ENCODE measurements at regions not wholly inside any gene's neighbourhood (a gene's known extent, or its start where the extent isn't known, plus 50 kb on each side); places are given as distances from the start of the nearest gene placed in this dataset.

GRCh38 chr11:38530226-38530625, 1932.2 kb upstream of the RAG2 start:
- Histone ChIP-seq H4K20me1 (ENCODE audit: control insufficient read depth, insufficient read depth, insufficient read length) (no peaks in the 10 kb centered on the region), H2BK5ac (ENCODE audit: insufficient read length, low read length) (no peak overlapping the region), H3K9ac (ENCODE audit: extremely low read depth, insufficient read length, low read length) (no peak overlapping the region), H2AK5ac (ENCODE audit: insufficient read length, low read length) (no peak overlapping the region), H3K9me3 (ENCODE audit: control insufficient read depth, low read depth, low read length) (no peaks in the 10 kb centered on the region), H2BK120ac (ENCODE audit: low read depth, low read length, poor library complexity, severe bottlenecking) (no peak overlapping the region), H3K4me2 (ENCODE audit: insufficient read depth, insufficient read length, low read length) (no peak overlapping the region), H4K8ac (replicated peaks; ENCODE audit: insufficient read length, low read depth, low read length) (no peak overlapping the region), H2BK15ac (ENCODE audit: low read depth, low read length) (no peak overlapping the region), H2BK12ac (ENCODE audit: insufficient read length, low read depth, low read length) (no peak overlapping the region), H3T11ph (ENCODE audit: low read length) (no peak overlapping the region), H3K79me2 (ENCODE audit: insufficient read depth, low read length) (no peaks in the 10 kb centered on the region), H3K27me3 (ENCODE audit: insufficient read depth, low read length) (no peaks in the 10 kb centered on the region), H3K4ac (ENCODE audit: low read depth, low read length) (no peak overlapping the region), H3K23me2 (ENCODE audit: insufficient read length, low read depth, low read length, poor library complexity, severe bottlenecking) (no peaks in the 10 kb centered on the region), H2BK20ac (ENCODE audit: low read depth, low read length, poor library complexity, severe bottlenecking) (no peak overlapping the region), H2AFZ (ENCODE audit: low read length) (no peak overlapping the region), H3K4me1 (ENCODE audit: insufficient read depth, low read length) (no peaks in the 10 kb centered on the region), H3K56ac (ENCODE audit: insufficient read length, low read depth, low read length) (no peak overlapping the region), H3K23ac (ENCODE audit: insufficient read length, low read depth, low read length) (no peak overlapping the region), H3K18ac (ENCODE audit: insufficient read length, low read depth, low read length) (no peak overlapping the region), H3K27ac (ENCODE audit: insufficient read length, low read depth, low read length) (no peak overlapping the region), H4K5ac (ENCODE audit: insufficient read length, low read depth, low read length) (no peak overlapping the region), H3K79me1 (ENCODE audit: insufficient read depth, low read depth, low read length, poor library complexity, severe bottlenecking) (no peaks in the 10 kb centered on the region), H3K14ac (ENCODE audit: insufficient read depth, low read length) (no peak overlapping the region), H4K91ac (ENCODE audit: insufficient read length, low read depth, low read length) (no peak overlapping the region)
- H3K27ac Mint-ChIP-seq = no peak overlapping the region
- no peak overlapping the region for H3K4me3 Mint-ChIP-seq
- H3K27me3 Mint-ChIP-seq (ENCODE audit: low read depth) = no peaks in the 10 kb centered on the region
- H3K9me3 Mint-ChIP-seq = peaks cover 2 to 7% of the 10 kb centered on the region in 2 experiments; a peak in 2 of 5 replicates
- DNase-seq = no peak
- no peak for TF ChIP-seq CTCF (conservative IDR thresholded peaks at IDR 0.05)
- peaks cover 0 to 9% (median 0%) of the 10 kb centered on the region in 3 experiments; a peak in 1 of 7 replicates for H3K36me3 Mint-ChIP-seq (ENCODE audit: insufficient read depth in 1 of 3, low read depth in 3 of 3)
- H3K4me1 Mint-ChIP-seq = no peaks in the 10 kb centered on the region
- no CpG with 5 or more reads among the region's 2 CpGs for WGBS (ENCODE audit: extremely low coverage, insufficient read length, low lambda C conversion rate)
